K562 (cell line): ENCODE measurements at regions not wholly inside any gene's neighbourhood (a gene's known extent, or its start where the extent isn't known, plus 50 kb on each side); places are given as distances from the start of the nearest gene placed in this dataset.
"Not testable (repeated sequence)": the region's sequence is repeated elsewhere in the genome, so short reads cannot be mapped to it uniquely, and the experiment has no call there.

Experiments used
- ATAC-seq: fragments of 200-7000 bp; cut with Tn5 transposase; 3 replicates; pipeline ENCODE4 v1.9.1; 2020; ENCODE audit warnings: moderate library complexity
- BruUV-seq: library from RNA; stranded (reverse); fragments of 400-500 nt; replicated peaks from 2 replicates; lab custom pipeline; 2021; lab: Mats Ljungman, UMichigan
- CTCF ChIA-PET: fragments of 300-600 bp; formaldehyde crosslinking; extraction: SDS; loops from one replicate; lab custom pipeline; 2021; ENCODE audit warnings: low intra/inter-chr PET ratio; lab: Yijun Ruan, JAX
- POLR2A ChIA-PET: fragments of 300-600, 350-650 bp; sonication (Branson Sonifier 250); formaldehyde crosslinking; extraction: SDS; loops from one replicate; lab custom pipeline; 2021; ENCODE audit warnings: antibody characterized with exemption, inconsistent platforms; lab: Yijun Ruan, JAX
- DNase-seq, 4 experiments: peaks; one replicate each; pipeline versions ENCODE4 v3.0.0 to v3.0.0-alpha.2; 2011 to 2018; ENCODE audit warnings: low spot score in 3 of 4, mixed read lengths in 3 of 4; ENCODE audit errors: extremely low read depth in 1 of 4
- FAIRE-seq: peaks from 2 replicates; lab custom pipeline; 2011; peaks lifted over from hg19 to GRCh38; lab: Jason Lieb, UNC
- H2AFZ ChIP-seq: 2 replicates; pipeline ENCODE4 v1.6.0; 2011; ENCODE audit warnings: low read depth, low read length, control low read depth, inconsistent platforms
- H3K27ac ChIP-seq: fragments of 200-600 bp; 3 replicates; pipeline ENCODE4 v1.8.0; 2011; ENCODE audit warnings: low read depth, mild to moderate bottlenecking, control low read depth, inconsistent platforms, low read length, moderate library complexity, mixed read lengths; ENCODE audit errors: extremely low read depth
- H3K27me3 ChIP-seq, 2 experiments: fragments of 300-600 bp in 1 of 2; 2 replicates in 1 of 2; 3 replicates in 1 of 2; pipeline versions ENCODE4 v1.6.0 to v1.8.0; 2011; ENCODE audit warnings: inconsistent platforms in 2 of 2, low read length in 2 of 2, mild to moderate bottlenecking in 1 of 2, mixed read lengths in 1 of 2, moderate library complexity in 1 of 2; ENCODE audit not compliant: control insufficient read depth in 2 of 2, insufficient read depth in 2 of 2
- H3K36me3 ChIP-seq: fragments of 300-600 bp; 3 replicates; pipeline ENCODE4 v1.8.0; 2011; ENCODE audit warnings: mild to moderate bottlenecking, low read length, inconsistent platforms; ENCODE audit not compliant: control insufficient read depth, insufficient read depth
- H3K4me1 ChIP-seq, 2 experiments: fragments of 200-600 bp in 1 of 2; replicated peaks in 1 of 2; 2 replicates in 1 of 2; 3 replicates in 1 of 2; pipeline versions ENCODE4 v1.5.1 to v1.8.0; 2011; ENCODE audit warnings: inconsistent platforms in 2 of 2, low read length in 2 of 2, mild to moderate bottlenecking in 1 of 2, mixed read lengths in 1 of 2, moderate library complexity in 1 of 2; ENCODE audit not compliant: control insufficient read depth in 2 of 2, insufficient read depth in 2 of 2
- H3K4me2 ChIP-seq: 2 replicates; pipeline ENCODE4 v1.6.1; 2011; ENCODE audit warnings: low read length, control low read depth, inconsistent platforms, mixed read lengths; ENCODE audit not compliant: insufficient read depth
- H3K4me3 ChIP-seq: fragments of 200-600 bp; sonication (generic), shearing (Covaris generic); 2 replicates; pipeline ENCODE4 v1.5.1; 2016; ENCODE audit warnings: control low read depth, inconsistent platforms
- H3K79me2 ChIP-seq: fragments of 200-600 bp; 3 replicates; pipeline ENCODE4 v1.8.0; 2011; ENCODE audit warnings: low read length, inconsistent platforms; ENCODE audit not compliant: control insufficient read depth, insufficient read depth
- H3K9ac ChIP-seq, 2 experiments: 2 replicates each; pipeline versions ENCODE4 v1.6.0 to v1.6.1; 2011; ENCODE audit warnings: low read depth in 2 of 2, low read length in 2 of 2, control low read depth in 1 of 2, inconsistent platforms in 1 of 2, mild to moderate bottlenecking in 1 of 2, mixed read lengths in 1 of 2; ENCODE audit not compliant: insufficient read depth in 1 of 2
- H3K9me1 ChIP-seq: one replicate; pipeline ENCODE4 v1.6.0; 2011; ENCODE audit warnings: inconsistent platforms, mild to moderate bottlenecking, low read length, moderate library complexity; ENCODE audit not compliant: control insufficient read depth, insufficient read depth
- H3K9me3 ChIP-seq: replicated peaks from 2 replicates; pipeline ENCODE4 v1.5.1; 2011; ENCODE audit warnings: low read depth, low read length, inconsistent platforms; ENCODE audit not compliant: control insufficient read depth, insufficient read depth
- H4K20me1 ChIP-seq: replicated peaks from 2 replicates; pipeline ENCODE4 v1.6.1; 2011; ENCODE audit warnings: low read length, inconsistent platforms, mixed read lengths; ENCODE audit not compliant: control insufficient read depth, insufficient read depth
- FOSL1 ChIP-seq: fragments of 200-800 bp; sonication (Bioruptor generic); conservative IDR thresholded peaks from 2 replicates; pipeline ENCODE4 v1.6.1; 2016; ENCODE audit warnings: missing genetic modification characterization, missing compliant biosample characterization
- TEAD4 ChIP-seq, 2 experiments: sonication (generic) in 1 of 2; formaldehyde crosslinking in 1 of 2; IDR thresholded peaks; 2 replicates each; pipeline versions ENCODE4 v1.6.1 to v1.8.0; 2012 to 2022; ENCODE audit warnings: borderline replicate concordance in 1 of 2, inconsistent platforms in 1 of 2, low read length in 1 of 2, mild to moderate bottlenecking in 1 of 2, missing genetic modification reagents in 1 of 2
- WGBS: fragments of 100-300 bp; shearing (Covaris generic); methylation state at CpG from one replicate; pipeline ENCODE4 v1.1.6; 2016; ENCODE audit warnings: low coverage, mixed read lengths; ENCODE audit not compliant: insufficient coverage; ENCODE audit errors: missing lambda C conversion rate; 5-methylcytosine and 5-hydroxymethylcytosine counted together
- in situ Hi-C: fragments of 300-500 bp; cut with MboI; formaldehyde crosslinking; loops from 4 replicates; pipeline ENCODE4 v1.15.0; 2018; ENCODE audit warnings: inconsistent platforms, mixed read lengths
- intact Hi-C: fragments of 100-400 bp; cut with micrococcal nuclease; formaldehyde crosslinking; loops from 2 replicates; pipeline ENCODE4 v1.14.2; 2022

- ATAC-seq; H3K4me2 ChIP-seq; H3K4me1 ChIP-seq; H4K20me1 ChIP-seq; H2AFZ ChIP-seq; H3K27ac ChIP-seq; BruUV-seq; POLR2A ChIA-PET; H3K4me3 ChIP-seq; H3K79me2 ChIP-seq; H3K9ac ChIP-seq; FAIRE-seq; H3K27me3 ChIP-seq; H3K9me3 ChIP-seq; CTCF ChIA-PET; in situ Hi-C loops; DNase-seq; H3K9me1 ChIP-seq; intact Hi-C loops; H3K36me3 ChIP-seq; TF ChIP-seq TEAD4 (CRISPR knock-in tag; IDR thresholded peaks at IDR 0.05; ENCODE audit: borderline replicate concordance): not testable (repeated sequence)
- 23% methylated on average over 3 of the region's 5 CpGs for WGBS
- TF ChIP-seq TEAD4 (IDR thresholded peaks at IDR 0.05; ENCODE audit: low read length) (0 out of 2 replicates have a peak, but pooled peaks have one; percentile 11), FOSL1 (tag) (peak; percentile 53)
Observed at GRCh38 chr7:65177041-65177440, 170.6 kb upstream of the ERV3-1 start.

- H4K20me1 ChIP-seq, H3K27me3 ChIP-seq, H3K4me3 ChIP-seq, H3K9me3 ChIP-seq, H3K4me2 ChIP-seq, H3K36me3 ChIP-seq, CTCF ChIA-PET, H3K79me2 ChIP-seq, H3K4me1 ChIP-seq, BruUV-seq, H2AFZ ChIP-seq, H3K27ac ChIP-seq, in situ Hi-C loops, intact Hi-C loops, H3K9me1 ChIP-seq, FAIRE-seq, POLR2A ChIA-PET, DNase-seq, H3K9ac ChIP-seq: not testable (repeated sequence)
- no CpG with 5 or more reads among the region's 3 CpGs for WGBS
- ATAC-seq, result peak; percentile 99
Observed at GRCh38 chr7:65150105-65150504, 143.6 kb upstream of the ERV3-1 start.
